Activated gamma-delta T cell treated with Interleukin-2 at 50 U/mL for 16 hours (primary cell): ENCODE measurements at regions not wholly inside any gene's neighbourhood (a gene's known extent, or its start where the extent isn't known, plus 50 kb on each side); places are given as distances from the start of the nearest gene placed in this dataset.
"Not testable (repeated sequence)": the region's sequence is repeated elsewhere in the genome, so short reads cannot be mapped to it uniquely, and the experiment has no call there.

Source experiments
- DNase-seq: peaks from one replicate; pipeline ENCODE4 v3.0.0-alpha.2; 2020

DNA sequence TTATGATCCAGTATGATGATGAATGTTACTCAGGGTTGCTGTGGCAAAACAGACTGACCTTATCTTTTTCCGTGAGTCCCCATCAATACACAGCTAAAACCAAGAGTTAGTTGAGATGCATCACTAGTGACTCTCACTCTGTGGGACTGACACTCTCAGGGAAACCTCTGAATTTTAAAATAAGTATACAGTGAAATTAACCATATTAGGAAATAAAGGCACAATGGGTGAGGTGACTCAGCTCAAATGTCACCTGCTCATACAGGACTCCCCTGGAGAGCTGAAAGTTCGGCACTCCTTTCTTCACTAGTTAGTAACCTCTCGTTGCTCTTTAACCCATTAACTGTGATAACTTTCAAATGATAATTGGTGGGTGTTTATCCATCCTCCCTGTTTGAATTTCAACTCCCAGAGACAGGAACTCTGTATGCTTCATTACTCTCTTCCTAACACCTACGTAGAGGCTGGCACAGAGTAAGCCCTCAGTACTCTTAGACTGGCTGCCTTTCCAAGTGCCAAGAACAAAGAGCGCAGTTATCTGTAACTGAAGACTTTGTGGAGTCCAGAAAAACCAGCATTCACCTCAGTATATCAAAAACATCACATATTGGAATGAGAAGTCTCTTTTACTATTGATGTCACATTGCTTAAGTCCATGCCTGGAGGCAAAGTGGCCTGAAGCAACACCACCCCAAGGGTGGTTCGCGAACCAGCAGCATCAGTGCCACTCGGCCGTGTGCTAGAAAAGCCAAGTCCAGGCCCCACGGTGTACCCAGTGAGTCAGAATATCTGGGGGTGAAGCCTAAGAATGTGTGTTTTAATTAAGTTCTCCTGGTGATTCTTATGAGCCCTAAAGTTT is 91.1 kb downstream of the NIBAN1 start:
- DNase-seq = no peak

DNA sequence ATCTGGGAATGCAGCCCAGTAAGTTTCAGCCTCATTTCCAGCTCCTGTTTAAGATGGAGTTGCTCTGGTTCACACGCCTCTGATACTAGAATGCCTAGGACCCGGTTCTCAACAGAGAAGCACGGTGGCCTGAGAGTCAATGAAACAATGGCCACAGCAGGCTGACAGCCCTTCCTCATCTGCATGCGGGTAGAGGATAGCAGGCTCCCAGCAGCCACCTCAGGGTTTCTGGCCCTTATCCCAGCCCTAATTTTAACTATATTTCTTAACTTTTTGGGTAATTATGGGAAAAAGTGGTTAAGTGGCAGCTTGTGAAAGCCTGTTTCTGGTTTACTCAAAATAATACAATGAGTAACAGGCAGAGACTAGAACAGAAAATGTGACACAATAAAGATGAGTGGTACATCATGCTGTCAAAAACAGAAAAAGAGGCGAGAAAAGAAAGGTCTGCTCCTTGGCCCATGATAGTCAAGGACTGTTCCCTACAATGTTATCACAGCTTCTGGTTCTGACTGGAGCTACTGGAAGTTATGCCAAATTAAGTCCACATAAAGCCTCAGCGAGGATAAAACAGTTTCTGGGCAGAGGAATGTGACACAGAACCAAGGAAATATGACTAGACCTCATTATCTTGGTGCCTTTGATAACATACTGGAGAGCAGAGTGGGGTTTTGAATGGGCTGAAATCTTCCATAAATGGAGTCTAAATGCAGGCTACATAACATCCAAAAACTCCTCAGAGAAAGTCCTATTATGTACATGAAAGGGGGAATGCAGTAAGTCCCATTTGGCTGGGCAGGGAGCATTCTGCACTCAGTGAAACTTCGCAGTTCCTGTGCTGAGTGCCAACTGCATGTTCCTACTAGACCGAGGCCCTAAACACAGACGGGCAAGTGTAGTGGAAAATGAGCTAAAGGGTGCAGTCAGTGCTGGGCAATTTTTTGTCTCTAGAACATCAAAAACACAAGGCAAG is 92.1 kb downstream of the NIBAN1 start:
- DNase-seq = no peak

DNA sequence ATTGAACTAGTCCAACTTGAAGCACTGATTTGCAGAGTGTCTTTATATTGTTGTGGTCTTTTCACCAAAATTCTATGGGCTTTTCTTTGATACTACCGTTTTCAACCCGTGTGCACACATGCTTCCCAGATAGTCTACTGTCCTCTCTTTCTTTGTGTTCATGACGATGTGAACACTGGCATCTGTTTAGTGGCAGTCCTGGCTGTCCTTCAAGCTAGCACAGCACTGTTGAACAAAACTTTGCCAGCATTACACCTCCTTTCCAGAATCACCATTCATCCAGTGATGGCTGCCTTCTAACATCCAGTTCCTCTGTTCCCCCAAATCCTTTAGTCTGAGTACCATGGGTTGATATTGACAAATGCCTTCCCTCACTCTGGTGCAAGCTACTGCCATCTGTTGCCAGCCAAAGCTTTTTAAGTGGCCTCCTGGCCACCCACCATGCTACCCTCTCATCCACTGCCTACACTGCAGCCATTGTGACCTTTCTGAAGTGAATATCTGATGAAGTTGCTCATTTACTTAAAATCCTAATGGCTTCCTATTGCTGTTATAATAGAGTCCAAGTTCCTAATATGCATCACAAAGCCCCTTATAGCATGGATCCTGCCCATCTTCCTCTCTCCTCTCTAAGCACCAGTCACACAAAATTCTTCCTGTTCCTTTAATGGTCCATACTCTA is 94.3 kb downstream of the NIBAN1 start:
- DNase-seq = no peak

DNA sequence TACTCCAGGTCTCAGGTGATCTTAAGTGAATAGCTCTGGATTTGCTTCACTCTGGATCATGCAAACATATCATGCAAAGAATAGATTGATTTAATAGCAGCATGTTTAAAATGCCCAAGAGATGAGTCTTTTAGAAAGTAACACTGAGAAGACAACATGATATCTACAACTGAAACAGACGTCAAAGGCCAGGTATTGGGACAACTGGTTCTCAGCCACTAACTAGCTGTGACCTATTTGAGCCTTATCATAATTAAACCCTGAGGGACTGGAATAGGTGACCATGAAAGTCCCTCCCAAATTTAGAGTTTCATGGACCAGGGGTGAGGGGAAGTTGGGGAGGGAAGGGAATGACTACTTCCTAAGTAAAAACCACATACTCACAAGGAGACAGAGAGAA is 95.7 kb downstream of the NIBAN1 start:
- DNase-seq = no peak

DNA sequence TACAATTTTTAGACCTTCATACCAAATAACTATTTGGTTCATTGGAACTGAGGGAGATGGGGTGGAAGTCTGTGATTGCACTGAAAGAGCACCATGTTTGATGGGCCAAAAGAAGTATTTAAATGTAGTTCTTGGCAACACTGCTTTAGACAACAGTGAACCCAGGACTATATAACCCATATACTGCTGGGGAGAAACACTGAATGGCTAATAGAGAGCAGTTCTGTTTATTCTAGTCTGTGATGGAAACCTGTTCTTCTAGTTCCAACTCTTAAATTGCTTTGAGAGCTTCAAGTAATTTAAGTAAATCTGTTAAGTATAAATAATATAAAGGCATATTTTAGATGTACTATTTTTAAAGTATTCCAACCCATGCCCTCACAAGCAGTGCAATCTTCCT is 96.3 kb downstream of the NIBAN1 start:
- DNase-seq = no peak

DNA sequence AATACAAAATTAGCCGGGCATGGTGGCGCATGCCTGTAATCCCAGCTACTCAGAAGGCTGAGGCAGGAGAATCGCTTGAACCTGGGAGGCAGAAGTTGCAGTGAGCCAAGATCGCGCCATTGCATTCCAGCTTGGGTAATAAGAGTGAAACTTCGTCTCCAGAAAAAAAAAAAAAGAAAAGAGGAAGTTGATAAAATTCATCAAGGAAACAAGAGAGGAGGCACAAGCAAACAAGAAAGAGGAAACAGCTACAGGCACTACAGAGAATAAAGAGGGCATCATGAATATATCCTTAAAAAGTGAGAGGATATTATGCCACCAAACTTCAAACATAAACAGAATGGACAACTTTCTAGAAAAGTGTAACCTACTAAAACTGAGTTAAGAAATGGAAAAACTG is 98.3 kb downstream of the NIBAN1 start:
- DNase-seq = not testable (repeated sequence)

DNA sequence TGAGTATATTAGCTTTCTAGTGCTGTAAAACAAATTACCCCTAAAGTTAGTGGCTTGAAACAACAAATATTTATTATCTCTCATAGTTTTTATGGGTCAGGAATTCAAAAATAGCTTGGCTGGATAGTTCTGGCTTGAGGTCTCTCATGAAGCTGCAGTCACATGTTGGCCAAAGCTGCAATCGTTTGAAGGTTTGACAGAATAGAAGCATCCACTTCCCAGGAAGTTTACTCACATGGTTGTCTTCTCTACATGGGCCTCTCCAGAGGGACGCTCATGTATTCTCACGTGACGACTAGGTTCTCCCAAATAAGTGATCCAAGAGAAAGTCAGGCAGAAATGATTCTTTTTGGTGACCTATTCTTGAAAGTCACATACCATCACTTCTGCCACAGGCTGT is 99.1 kb downstream of the NIBAN1 start:
- DNase-seq = no peak

DNA sequence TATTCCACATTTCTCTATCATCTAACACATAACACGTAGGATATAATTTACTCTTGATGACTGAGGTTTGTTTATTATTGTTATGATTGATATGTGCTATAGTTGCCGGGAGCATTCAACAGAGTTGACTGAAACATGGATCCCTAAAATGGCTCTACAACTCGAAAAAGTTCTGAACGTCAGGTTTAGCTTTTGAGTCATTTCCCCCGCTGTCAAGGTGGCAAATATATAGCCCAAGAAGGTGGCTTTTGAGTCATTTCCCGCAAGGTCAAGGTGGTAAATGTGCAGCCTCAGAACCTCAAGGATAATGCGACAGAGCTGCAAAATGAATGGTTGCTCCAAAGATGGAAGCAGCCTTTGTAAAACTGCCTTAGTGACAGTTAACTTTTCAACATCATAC is 104.0 kb downstream of the NIBAN1 start:
- DNase-seq = peak; percentile 27

DNA sequence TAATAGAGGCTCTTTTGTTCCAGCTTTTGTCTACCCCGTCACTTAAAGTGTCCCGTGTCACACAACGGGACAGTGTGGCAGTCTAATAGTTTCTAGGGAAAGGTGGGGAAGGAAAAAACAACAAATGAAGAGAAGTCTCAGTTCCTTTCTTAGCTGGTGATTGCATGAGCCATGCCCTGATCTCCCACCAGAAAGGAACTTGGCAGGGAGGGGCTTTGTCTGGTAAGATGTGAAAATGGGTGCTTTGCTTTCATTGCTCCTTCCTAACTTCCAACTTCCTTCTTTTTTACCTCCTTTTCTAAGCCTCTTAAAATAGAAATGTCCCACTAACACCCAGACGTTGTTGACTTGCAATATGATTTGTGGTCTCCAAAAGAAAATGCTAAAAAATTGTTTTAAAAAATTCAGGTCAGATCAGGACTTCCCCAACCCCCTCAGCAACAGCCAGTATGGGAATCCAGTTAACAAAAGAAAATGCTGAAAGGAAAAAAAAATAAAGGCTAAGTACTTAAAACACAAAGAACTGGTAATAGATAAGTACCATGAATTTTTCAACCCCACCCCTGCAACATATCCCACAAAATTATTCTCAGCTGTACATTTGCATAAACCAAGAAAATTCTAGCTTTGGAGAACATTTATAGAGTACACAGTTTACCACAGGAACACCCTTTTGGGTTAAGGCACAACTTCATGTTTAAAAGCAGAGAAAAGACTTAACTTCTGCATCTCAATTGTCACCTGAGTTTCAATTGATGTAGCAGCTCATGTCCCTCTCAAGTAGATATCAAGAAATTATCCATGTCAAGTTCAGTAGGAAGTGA is 106.2 kb downstream of the NIBAN1 start:
- DNase-seq = no peak

DNA sequence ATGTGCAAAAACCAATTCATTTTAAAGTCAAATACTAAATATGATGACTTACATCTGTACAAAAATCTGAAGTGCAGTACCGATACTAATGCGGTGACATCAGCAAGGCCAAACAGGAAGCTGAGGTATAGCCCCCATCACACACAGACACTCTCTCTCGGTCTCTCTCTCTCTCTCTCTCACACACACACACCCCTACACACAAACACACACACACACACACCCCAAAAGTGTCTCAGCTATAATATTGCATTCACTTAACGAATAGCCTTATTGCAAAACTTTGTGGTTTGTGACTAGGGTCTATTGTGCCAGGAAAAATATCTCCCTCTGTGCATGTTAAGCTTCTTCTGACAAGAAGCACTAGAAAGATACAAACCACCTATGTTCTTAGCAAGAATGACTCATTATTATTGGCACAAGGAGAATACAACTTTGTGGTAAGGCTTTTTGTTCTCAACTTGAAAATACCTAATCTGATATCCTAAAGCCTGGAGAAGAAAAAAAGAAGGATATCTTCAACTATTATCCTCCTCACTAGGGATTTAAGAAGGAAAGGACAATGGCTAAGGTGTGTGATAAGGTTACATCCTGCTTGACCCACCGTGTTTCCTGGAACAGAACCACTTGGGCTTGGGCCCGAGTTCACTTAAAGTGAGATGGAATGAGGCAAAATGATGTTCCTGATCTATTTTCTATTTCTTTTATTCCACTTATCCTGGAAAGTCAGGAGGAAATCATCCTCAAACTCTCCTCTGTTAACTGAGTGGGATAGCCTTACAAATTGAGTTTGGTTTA is 107.1 kb downstream of the NIBAN1 start:
- DNase-seq = peak; percentile 66

DNA sequence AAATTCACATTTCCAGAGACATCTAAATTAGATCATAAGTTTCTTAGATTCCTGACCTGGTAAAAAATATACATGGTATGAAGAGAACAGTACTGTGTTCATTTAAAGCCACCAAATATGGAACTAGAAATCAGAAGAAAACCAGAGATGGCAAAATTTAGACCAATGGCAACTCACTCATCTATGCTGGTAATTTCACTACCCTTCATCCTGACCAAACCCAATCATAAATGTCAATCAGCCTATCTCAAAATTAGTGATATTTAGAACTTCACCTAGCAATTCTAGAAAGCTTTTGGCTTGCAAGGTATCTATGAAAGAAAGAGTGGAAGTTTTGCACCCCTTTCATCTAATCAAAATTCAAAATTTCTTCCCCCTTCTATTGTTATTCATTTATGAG is 107.7 kb downstream of the NIBAN1 start:
- DNase-seq = no peak

DNA sequence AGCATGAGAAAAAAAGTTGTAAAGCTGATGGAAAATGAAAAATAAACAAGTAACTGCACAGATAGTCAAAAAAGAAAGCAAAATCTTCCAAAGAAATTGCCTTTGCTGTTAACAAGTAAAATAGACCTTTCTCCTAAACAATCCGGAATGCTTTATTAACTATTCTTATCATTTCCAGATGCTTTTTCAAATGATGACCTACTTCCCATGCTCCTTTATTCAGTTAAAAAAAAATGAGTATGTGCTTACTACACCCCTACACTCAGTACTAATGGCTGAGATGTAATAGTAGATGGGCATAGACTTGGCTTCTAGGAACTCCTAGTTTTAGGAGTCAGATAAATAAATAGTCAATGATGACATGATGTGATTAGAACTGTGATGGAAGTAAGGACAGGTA is 108.5 kb downstream of the NIBAN1 start:
- DNase-seq = no peak

DNA sequence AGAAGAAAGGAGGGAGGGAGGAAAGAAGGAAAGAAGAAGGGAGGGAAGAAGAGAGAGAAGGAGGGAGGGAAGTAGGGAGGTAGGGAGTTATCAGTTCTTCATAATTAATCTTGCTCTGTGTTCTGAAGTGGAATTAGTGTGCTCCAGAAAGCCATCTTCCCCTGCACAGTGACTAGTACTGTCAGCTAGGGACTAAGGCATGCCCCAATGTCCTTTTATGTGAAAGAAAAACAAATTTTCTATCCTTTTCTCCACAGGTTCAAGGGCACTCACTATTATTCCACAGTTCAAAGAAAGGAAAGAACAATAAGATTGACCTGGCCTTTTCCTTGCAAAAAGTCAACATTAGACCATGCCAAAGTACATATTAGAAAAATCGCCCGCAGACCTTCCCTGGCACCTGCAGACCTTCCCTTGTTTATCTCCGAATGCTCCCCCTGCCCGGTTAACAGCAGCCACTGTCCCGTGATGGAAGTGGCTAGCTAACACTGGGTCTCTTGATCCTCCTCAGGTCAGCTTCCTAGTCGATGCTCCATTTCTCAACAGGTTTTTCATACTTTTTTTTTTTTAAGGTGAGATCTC is 107.2 kb upstream of the EDEM3 start:
- no peak for DNase-seq

DNA sequence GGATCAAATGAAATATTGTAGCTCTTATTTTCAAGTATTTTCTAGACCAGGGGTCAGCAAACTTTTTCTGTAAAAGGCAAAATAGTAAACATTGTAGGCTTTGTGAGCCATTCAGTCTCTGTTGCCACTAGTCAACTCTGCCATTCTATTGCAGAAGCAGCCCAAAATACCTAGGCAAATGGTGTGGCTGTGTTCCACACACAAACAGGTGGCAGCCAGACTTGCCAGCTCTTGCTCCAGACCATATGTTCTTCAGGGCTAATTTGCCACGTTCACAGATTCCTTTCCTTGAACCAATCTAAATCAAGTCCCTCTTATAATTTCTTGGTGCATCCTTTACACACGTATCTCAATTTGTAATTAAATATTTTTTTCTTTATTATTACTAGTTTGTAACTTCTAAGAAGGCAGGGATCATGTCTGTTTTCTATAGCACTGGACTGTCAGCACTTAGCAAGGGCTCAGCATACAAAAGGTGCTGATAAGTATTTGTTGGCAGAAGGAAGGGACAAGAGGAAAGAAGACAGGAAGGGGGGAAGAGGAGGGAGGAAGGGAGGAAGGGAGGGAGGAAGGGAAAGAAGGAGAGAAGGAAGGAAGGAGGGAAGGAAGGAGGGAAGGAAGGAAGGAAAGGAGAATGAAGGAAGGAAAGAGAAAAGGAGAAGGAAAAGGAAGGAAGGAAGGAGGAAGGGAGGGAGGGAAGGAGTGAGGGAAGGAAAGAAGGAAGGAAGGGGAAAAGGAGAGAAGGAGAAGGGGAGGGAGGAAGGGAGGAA is 106.5 kb upstream of the EDEM3 start:
- DNase-seq = no peak

DNA sequence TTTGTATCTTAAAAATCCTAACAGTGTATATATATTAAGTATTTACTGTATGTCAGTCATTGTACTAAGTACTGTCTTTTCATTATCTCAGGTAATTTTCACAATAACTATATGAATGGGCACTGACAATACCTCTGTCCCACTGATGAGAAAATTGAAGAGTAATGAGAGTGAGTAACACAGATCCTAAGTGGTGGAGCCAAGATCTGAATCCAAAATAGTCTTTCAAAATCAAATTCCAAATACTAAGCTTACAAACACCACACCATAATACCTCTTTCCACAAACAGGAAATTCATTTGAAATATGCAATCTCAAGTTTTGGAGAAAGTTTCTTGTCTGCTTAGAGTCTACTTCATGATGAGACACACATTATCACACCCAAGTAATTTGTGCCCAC is 105.9 kb upstream of the EDEM3 start:
- no peak for DNase-seq

DNA sequence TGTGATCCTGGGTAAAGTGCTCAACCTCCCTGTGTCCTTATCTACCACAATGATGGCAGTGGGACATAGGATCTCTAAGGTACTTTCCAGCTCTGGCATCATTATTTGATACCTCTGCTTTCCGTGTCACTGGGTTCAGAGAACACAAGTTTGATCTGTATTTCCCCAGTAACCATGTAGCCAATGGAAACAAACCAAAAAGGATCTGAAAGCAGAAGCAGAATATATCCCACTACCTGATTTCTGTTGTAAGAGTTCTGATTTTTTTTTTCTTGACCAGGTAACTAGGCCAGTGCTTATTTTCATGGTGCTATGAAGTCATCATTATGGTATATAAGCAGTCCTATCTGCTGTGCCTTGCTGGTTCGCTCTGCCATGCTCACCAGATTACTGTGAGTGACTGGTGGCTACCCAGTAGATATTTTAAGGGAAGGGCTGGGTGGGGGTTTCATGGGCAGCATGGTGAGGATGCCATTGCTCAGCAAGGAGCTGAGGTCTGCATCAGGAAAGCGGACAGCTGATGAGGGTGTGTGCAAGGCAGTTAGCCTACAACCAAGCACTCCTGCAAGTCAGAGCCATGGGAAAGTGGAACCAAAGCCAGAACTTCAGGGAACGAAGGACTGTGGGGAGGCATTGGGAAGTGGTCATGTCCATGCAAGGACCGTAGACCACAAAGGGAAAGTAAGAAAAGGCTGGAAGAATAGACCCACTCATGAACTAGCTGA is 104.9 kb upstream of the EDEM3 start:
- DNase-seq = no peak

DNA sequence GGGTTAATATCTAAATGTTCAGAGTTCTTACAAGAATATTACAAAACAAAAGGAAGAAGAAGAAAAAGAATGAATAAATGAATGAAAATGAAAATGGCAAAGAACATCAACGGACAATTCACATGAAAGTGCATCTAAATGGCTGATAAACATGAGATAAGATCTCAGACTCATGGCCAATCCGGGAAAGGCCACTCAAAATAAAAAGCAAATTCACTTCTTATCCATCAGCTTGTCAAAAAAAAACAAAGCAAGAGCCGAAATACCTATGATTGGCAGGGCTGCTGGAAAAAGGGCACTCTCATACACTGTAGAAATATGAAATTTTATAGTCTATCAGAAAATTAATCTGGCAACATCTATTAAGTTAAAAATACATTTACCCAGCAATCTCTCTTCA is 103.6 kb upstream of the EDEM3 start:
- no peak for DNase-seq

DNA sequence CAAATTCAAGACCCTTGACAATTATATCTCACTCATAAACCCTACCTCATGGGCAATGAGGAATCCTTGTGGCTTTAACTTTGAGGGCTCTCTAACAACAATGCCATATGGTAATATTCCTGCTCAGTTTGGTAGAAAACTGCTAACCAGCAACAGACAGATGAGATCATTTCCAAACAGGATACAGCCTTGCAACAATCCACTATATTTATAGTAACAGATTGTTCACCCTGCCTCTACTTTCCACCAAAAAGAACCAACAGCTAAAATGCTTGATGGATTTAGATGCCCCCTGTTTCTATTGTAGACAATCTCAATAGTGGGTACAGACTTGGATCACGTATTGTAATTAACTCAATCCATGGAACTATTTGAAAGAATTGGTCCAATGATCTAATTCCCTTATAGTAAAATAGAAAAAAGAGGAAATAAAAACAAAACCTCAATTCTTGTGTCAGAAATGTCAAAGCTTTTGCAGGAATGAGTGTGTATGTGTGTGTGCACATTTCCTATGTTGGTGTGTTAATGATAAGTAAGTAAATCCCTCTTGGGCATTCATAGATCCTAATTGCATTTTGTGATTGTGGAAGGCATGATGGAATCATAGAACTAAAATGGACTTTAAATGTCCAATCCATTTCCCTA is 100.0 kb upstream of the EDEM3 start:
- no peak for DNase-seq

DNA sequence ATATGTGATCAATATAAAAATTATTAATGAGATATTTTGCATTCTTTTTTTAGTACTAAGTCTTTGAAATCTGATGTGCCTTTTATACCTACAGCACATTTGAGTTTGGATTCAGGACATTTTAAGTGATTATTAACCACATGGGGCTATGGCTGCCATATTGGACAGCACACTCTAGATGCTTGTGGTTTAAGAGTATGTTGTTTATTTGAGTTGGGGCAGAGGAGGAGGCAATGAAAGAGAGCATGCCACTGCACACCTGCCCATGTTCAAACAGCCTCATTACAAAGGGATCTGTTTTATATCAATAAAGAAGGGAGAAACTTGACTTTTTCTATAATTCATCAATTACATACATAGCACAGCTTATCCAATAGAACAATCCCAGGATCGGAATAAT is 99.4 kb upstream of the EDEM3 start:
- DNase-seq = no peak
